ENCODE measurements at regions not wholly inside any gene's neighbourhood (a gene's known extent, or its start where the extent isn't known, plus 50 kb on each side); places are given as distances from the start of the nearest gene placed in this dataset.

DNA sequence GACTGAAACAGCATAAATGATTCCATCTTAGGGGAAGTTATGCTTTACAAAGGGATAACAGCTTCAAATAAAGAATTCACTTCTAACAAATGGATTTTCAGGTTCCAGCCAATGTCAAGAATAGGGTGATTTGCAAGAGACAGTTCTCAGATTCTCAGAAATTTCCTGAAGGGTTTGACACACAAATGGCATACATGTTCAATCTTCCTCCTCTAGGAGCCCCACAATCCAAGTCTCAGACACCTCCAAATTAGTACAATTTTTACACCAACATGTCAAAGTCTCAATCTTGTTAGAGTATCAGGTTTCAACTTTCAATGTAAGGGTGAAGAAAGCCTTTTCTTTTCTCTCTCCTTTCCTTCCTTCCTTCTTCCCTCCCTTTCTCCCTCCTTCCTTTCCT lies 996.6 kb downstream of the TLE1 start:
- Histone ChIP-seq H3K79me2 (ENCODE audit: control insufficient read depth, insufficient read depth, low read length) (no peaks in the 10 kb centered on the region), H3K9me3 (ENCODE audit: control insufficient read depth, low read depth, low read length) (no peaks in the 10 kb centered on the region), H2AFZ (ENCODE audit: control insufficient read depth, low read length) (no peak overlapping the region), H3K36me3 (ENCODE audit: control insufficient read depth in 2 of 2, extremely low read depth in 1 of 2, insufficient read depth in 2 of 2, low read length in 2 of 2) (no peaks in the 10 kb centered on the region), H3K9me1 (ENCODE audit: control insufficient read depth, extremely low read depth, insufficient read depth, low read length) (no peaks in the 10 kb centered on the region), H3K27ac (ENCODE audit: control insufficient read depth, insufficient read depth, low read length) (no peak overlapping the region), H4K20me1 (ENCODE audit: control insufficient read depth, extremely low read depth, insufficient read depth, low read length) (no peaks in the 10 kb centered on the region), H3K4me2 (ENCODE audit: control insufficient read depth, extremely low read depth, insufficient read depth, low read depth, low read length) (no peak overlapping the region), H3K9ac (ENCODE audit: control insufficient read depth, extremely low read depth, insufficient read depth, low read length) (no peak overlapping the region), H3K27me3 (ENCODE audit: control insufficient read depth, extremely low read depth, insufficient read depth, low read length) (no peaks in the 10 kb centered on the region), H3K4me3 (ENCODE audit: control insufficient read depth in 2 of 3, extremely low read depth in 1 of 3, insufficient read depth in 2 of 3, low read depth in 1 of 3, low read length in 3 of 3) (no peak overlapping the region), H3K4me1 (ENCODE audit: control insufficient read depth, extremely low read depth, insufficient read depth, low read length) (no peaks in the 10 kb centered on the region)
- no peak for TF ChIP-seq EZH2 (IDR thresholded peaks at IDR 0.05; ENCODE audit: low read length)
- TF ChIP-seq, protein P1, sequence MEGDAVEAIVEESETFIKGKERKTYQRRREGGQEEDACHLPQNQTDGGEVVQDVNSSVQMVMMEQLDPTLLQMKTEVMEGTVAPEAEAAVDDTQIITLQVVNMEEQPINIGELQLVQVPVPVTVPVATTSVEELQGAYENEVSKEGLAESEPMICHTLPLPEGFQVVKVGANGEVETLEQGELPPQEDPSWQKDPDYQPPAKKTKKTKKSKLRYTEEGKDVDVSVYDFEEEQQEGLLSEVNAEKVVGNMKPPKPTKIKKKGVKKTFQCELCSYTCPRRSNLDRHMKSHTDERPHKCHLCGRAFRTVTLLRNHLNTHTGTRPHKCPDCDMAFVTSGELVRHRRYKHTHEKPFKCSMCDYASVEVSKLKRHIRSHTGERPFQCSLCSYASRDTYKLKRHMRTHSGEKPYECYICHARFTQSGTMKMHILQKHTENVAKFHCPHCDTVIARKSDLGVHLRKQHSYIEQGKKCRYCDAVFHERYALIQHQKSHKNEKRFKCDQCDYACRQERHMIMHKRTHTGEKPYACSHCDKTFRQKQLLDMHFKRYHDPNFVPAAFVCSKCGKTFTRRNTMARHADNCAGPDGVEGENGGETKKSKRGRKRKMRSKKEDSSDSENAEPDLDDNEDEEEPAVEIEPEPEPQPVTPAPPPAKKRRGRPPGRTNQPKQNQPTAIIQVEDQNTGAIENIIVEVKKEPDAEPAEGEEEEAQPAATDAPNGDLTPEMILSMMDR (optimal IDR thresholded peaks at IDR 0.05 in 1 of 3, IDR thresholded peaks at IDR 0.05 in 1 of 3, conservative IDR thresholded peaks at IDR 0.05 in 1 of 3; ENCODE audit: extremely low read depth in 1 of 3, insufficient read depth in 2 of 3, low read length in 3 of 3) = no peak
- FAIRE-seq (no peak), DNase-seq (ENCODE audit: low read depth, low spot score) (no peak)
- dilution Hi-C loops (cut with MboI; ENCODE audit: extremely low pct_ligation_motif_present, low sequenced_read_pairs) = no loop called here

DNA sequence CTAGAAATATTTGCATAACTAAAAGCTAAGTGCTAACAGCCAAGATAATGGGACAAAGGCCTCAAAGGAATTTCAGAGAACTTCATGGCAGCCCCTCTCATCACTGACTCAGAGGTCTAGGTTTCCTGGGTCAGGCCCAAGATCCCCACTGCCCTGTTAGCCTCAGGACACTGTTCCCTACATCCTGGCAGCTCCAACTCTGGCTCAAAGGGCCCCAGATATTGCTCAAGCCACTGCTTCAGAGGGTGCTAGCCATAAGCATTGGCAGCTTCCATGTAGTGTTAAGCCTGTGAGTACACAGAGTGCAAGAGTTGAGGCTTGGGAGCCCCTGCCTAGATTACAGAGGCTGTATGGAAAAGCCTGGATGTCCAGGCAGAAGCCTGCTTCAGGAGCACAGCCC lies 998.1 kb downstream of the TLE1 start:
- no peak overlapping the region for H3K9ac ChIP-seq (ENCODE audit: control insufficient read depth, extremely low read depth, insufficient read depth, low read length)
- no peak for DNase-seq (ENCODE audit: low read depth, low spot score)
- H3K4me1 ChIP-seq (ENCODE audit: control insufficient read depth, extremely low read depth, insufficient read depth, low read length) = no peaks in the 10 kb centered on the region
- H3K4me2 ChIP-seq (ENCODE audit: control insufficient read depth, extremely low read depth, insufficient read depth, low read depth, low read length) = no peak overlapping the region
- TF ChIP-seq EZH2 (IDR thresholded peaks at IDR 0.05; ENCODE audit: low read length) = no peak
- TF ChIP-seq, protein P1 (optimal IDR thresholded peaks at IDR 0.05 in 1 of 3, IDR thresholded peaks at IDR 0.05 in 1 of 3, conservative IDR thresholded peaks at IDR 0.05 in 1 of 3; ENCODE audit: extremely low read depth in 1 of 3, insufficient read depth in 2 of 3, low read length in 3 of 3) = no peak
- H4K20me1 ChIP-seq (ENCODE audit: control insufficient read depth, extremely low read depth, insufficient read depth, low read length) = no peaks in the 10 kb centered on the region
- no peaks in the 10 kb centered on the region for H3K27me3 ChIP-seq (ENCODE audit: control insufficient read depth, extremely low read depth, insufficient read depth, low read length)
- no peaks in the 10 kb centered on the region for H3K9me1 ChIP-seq (ENCODE audit: control insufficient read depth, extremely low read depth, insufficient read depth, low read length)
- H3K27ac ChIP-seq (ENCODE audit: control insufficient read depth, insufficient read depth, low read length) = no peak overlapping the region
- dilution Hi-C loops (cut with MboI; ENCODE audit: extremely low pct_ligation_motif_present, low sequenced_read_pairs) = no loop called here
- H2AFZ ChIP-seq (ENCODE audit: control insufficient read depth, low read length) = no peak overlapping the region
- no peaks in the 10 kb centered on the region for H3K36me3 ChIP-seq (ENCODE audit: control insufficient read depth in 2 of 2, extremely low read depth in 1 of 2, insufficient read depth in 2 of 2, low read length in 2 of 2)
- H3K4me3 ChIP-seq (ENCODE audit: control insufficient read depth in 2 of 3, extremely low read depth in 1 of 3, insufficient read depth in 2 of 3, low read depth in 1 of 3, low read length in 3 of 3) = no peak overlapping the region
- no peaks in the 10 kb centered on the region for H3K9me3 ChIP-seq (ENCODE audit: control insufficient read depth, low read depth, low read length)
- no peaks in the 10 kb centered on the region for H3K79me2 ChIP-seq (ENCODE audit: control insufficient read depth, insufficient read depth, low read length)
- no peak for FAIRE-seq
